Brain microvascular endothelial cell (primary cell): ENCODE measurements at regions not wholly inside any gene's neighbourhood (a gene's known extent, or its start where the extent isn't known, plus 50 kb on each side); places are given as distances from the start of the nearest gene placed in this dataset.

Experiments
- DNase-seq: peaks from one replicate; pipeline ENCODE4 v3.0.0-alpha.2; 2020
- H3K27ac ChIP-seq: fragments of 250-450 bp; sonication (Bioruptor Pico); 2 replicates; pipeline ENCODE4 v1.5.1; 2020; ENCODE audit warnings: mild to moderate bottlenecking, moderate library complexity
- H3K27me3 ChIP-seq: fragments of 250-450 bp; sonication (Bioruptor Pico); replicated peaks from 2 replicates; pipeline ENCODE4 v1.5.1; 2020; ENCODE audit warnings: mild to moderate bottlenecking
- H3K36me3 ChIP-seq: fragments of 250-450 bp; sonication (Bioruptor Pico); replicated peaks from 2 replicates; pipeline ENCODE4 v1.5.1; 2020; ENCODE audit warnings: mild to moderate bottlenecking
- H3K4me3 ChIP-seq: 2 replicates; pipeline ENCODE4 v1.5.1; 2011; ENCODE audit warnings: low read depth, mild to moderate bottlenecking, control low read depth, low read length, moderate library complexity
- CTCF ChIP-seq: IDR thresholded peaks from 2 replicates; pipeline ENCODE4 v1.5.1; 2011; ENCODE audit warnings: low read depth, mild to moderate bottlenecking, moderate library complexity, low read length, control low read depth, inconsistent platforms; ENCODE audit errors: missing control alignments
- in situ Hi-C: cut with HindIII; loops from 2 replicates; pipeline ENCODE4 v1.10.0; 2017; ENCODE audit warnings: low sequenced_read_pairs, low pct_ligation_motif_present

GRCh38 chr12:5295996-5296395 lies 135.9 kb upstream of the NTF3 start:
- TF ChIP-seq CTCF, result no peak
- Histone ChIP-seq H3K4me3 (no peak overlapping the region), H3K27me3 (no peaks in the 10 kb centered on the region), H3K36me3 (no peaks in the 10 kb centered on the region), H3K27ac (no peak overlapping the region)
- no peak for DNase-seq
- in situ Hi-C loops, result no loop called here

- in situ Hi-C loops, result no loop called here
- TF ChIP-seq CTCF, result no peak
- H3K36me3 ChIP-seq, result no peaks in the 10 kb centered on the region
Measured at GRCh38 chr12:5301539-5301938, 130.4 kb upstream of the NTF3 start.

GRCh38 chr12:5305425-5305824 lies 126.5 kb upstream of the NTF3 start:
- in situ Hi-C loops, result no loop called here
- no peak for DNase-seq

More at GRCh38 chr12:5301539-5301938, 130.4 kb upstream of the NTF3 start:
- Histone ChIP-seq H3K27me3 (no peaks in the 10 kb centered on the region), H3K27ac (no peak overlapping the region), H3K4me3 (no peak overlapping the region)
- DNase-seq, result no peak

GRCh38 chr12:5305886-5306545 lies 125.9 kb upstream of the NTF3 start:
- no peak overlapping the region for H3K27ac ChIP-seq
- H3K36me3 ChIP-seq, result no peaks in the 10 kb centered on the region
- in situ Hi-C loops, result no loop called here
- no peak for TF ChIP-seq CTCF
- no peaks in the 10 kb centered on the region for H3K27me3 ChIP-seq
- H3K4me3 ChIP-seq, result no peak overlapping the region
- DNase-seq, result no peak

More at GRCh38 chr12:5305425-5305824, 126.5 kb upstream of the NTF3 start:
- Histone ChIP-seq H3K36me3 (no peaks in the 10 kb centered on the region), H3K27ac (no peak overlapping the region), H3K27me3 (no peaks in the 10 kb centered on the region), H3K4me3 (no peak overlapping the region)
- TF ChIP-seq CTCF, result no peak

- Histone ChIP-seq H3K4me3 (no peak overlapping the region), H3K27me3 (no peaks in the 10 kb centered on the region), H3K36me3 (no peaks in the 10 kb centered on the region), H3K27ac (no peak overlapping the region)
- in situ Hi-C loops, result no loop called here
- no peak for TF ChIP-seq CTCF
- DNase-seq, result no peak
Measured at GRCh38 chr12:5307065-5307464, 124.8 kb upstream of the NTF3 start.

- H3K4me3 ChIP-seq, result no peak overlapping the region
- no peak for DNase-seq
- H3K36me3 ChIP-seq, result no peaks in the 10 kb centered on the region
- TF ChIP-seq CTCF, result no peak
- in situ Hi-C loops, result no loop called here
- no peaks in the 10 kb centered on the region for H3K27me3 ChIP-seq
- H3K27ac ChIP-seq, result no peak overlapping the region
Measured at GRCh38 chr12:5308216-5308615, 123.7 kb upstream of the NTF3 start.
